ENCODE measurements at regions not wholly inside any gene's neighbourhood (a gene's known extent, or its start where the extent isn't known, plus 50 kb on each side); places are given as distances from the start of the nearest gene placed in this dataset.

DNA sequence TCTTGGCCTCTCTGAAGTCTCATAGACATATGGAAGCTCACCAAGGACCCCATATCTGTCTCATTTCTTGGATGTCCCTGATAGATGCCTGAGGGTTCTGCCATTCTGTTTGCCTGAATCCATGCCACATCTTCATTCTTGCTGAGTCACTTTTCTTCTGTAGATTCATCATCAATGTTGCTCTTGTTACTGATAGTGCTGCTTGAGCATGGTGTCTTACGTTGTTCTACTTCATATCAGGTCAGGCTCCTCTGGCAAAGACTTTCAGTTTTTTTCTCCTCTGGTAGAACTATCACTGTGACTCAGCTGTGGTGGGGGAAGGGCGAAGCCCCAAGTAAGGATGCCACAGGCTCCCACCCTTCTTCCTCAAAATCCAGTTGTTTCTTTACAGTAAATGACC is 885.2 kb downstream of the DCDC2C start:
- TF ChIP-seq, protein P1, sequence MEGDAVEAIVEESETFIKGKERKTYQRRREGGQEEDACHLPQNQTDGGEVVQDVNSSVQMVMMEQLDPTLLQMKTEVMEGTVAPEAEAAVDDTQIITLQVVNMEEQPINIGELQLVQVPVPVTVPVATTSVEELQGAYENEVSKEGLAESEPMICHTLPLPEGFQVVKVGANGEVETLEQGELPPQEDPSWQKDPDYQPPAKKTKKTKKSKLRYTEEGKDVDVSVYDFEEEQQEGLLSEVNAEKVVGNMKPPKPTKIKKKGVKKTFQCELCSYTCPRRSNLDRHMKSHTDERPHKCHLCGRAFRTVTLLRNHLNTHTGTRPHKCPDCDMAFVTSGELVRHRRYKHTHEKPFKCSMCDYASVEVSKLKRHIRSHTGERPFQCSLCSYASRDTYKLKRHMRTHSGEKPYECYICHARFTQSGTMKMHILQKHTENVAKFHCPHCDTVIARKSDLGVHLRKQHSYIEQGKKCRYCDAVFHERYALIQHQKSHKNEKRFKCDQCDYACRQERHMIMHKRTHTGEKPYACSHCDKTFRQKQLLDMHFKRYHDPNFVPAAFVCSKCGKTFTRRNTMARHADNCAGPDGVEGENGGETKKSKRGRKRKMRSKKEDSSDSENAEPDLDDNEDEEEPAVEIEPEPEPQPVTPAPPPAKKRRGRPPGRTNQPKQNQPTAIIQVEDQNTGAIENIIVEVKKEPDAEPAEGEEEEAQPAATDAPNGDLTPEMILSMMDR (IDR thresholded peaks at IDR 0.05), result no peak
- no peaks in the 10 kb centered on the region for H3K4me1 Mint-ChIP-seq

DNA sequence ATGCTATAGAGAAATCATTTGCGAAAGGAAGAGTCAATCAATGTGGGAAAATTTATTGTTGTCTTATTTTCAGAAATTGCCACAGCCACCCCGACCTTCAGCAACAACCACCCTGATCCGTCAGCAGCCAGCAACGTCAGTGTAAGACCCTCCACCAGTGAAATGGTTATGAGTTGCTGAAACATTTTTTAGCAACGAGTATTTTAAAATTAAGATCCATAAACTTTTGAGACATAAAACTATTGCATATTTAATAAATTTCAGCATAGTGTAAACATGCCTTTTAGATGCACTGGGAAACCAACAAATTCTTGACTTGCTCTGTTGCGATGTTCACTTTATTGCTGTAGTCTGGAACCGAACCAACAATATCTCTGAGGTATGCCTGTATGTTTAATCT is 887.9 kb downstream of the DCDC2C start:
- TF ChIP-seq, protein P1 (IDR thresholded peaks at IDR 0.05), result no peak
- DNase-seq (no peak), ATAC-seq (ENCODE audit: low read depth) (no peak)
- H3K4me1 Mint-ChIP-seq, result no peaks in the 10 kb centered on the region
- intact Hi-C loops (cut with micrococcal nuclease), result no loop called here
- H3K36me3 Mint-ChIP-seq (ENCODE audit: low read depth), result no peaks in the 10 kb centered on the region
- H3K27ac Mint-ChIP-seq, result no peak overlapping the region
- no peaks in the 10 kb centered on the region for H3K27me3 Mint-ChIP-seq
- ChIA-PET CTCF (no interaction called here), POLR2A (no interaction called here)
- H3K9me3 Mint-ChIP-seq, result peaks cover 4% of the 10 kb centered on the region
- no peak overlapping the region for H3K4me3 Mint-ChIP-seq

More for the DNA sequence above, 885.2 kb downstream of the DCDC2C start:
- Mint-ChIP-seq H3K36me3 (ENCODE audit: low read depth) (no peaks in the 10 kb centered on the region), H3K27me3 (no peaks in the 10 kb centered on the region), H3K9me3 (peaks cover 8% of the 10 kb centered on the region), H3K27ac (no peak overlapping the region), H3K4me3 (no peak overlapping the region)
- ATAC-seq (ENCODE audit: low read depth), result no peak
- no peak for DNase-seq
- CTCF ChIA-PET, result no interaction called here
- POLR2A ChIA-PET, result no interaction called here
- intact Hi-C loops (cut with micrococcal nuclease), result no loop called here

DNA sequence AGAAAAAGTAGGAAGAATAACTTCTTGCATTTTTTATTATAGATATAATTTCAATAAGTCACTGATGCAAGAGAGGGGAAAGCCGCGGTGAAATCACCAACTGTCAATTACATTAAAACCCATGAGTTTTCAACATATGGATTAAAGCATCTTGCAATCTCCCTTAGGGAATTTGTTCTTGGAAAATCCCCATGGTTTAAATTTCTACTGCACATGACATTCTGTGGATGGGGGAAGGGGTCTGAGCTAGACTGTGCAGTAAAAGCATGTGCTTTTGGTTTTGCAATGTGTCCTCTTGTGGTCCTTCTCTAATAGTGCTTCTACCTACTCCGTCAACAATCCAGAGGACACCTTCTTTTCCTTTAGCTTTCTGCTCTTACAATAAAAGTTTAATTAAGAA is 894.0 kb downstream of the DCDC2C start:
- no peak for DNase-seq
- CTCF ChIA-PET, result no interaction called here
- no peaks in the 10 kb centered on the region for H3K27me3 Mint-ChIP-seq
- no peaks in the 10 kb centered on the region for H3K36me3 Mint-ChIP-seq (ENCODE audit: low read depth)
- TF ChIP-seq, protein P1 (IDR thresholded peaks at IDR 0.05), result no peak
- H3K4me1 Mint-ChIP-seq, result no peaks in the 10 kb centered on the region
- no peak overlapping the region for H3K4me3 Mint-ChIP-seq
- ATAC-seq (ENCODE audit: low read depth), result no peak
- peaks cover 4% of the 10 kb centered on the region for H3K9me3 Mint-ChIP-seq
- POLR2A ChIA-PET, result no interaction called here
- intact Hi-C loops (cut with micrococcal nuclease), result no loop called here
- no peak overlapping the region for H3K27ac Mint-ChIP-seq

- ChIA-PET CTCF (no interaction called here), POLR2A (no interaction called here)
- Mint-ChIP-seq H3K27ac (no peak overlapping the region), H3K4me3 (no peak overlapping the region), H3K27me3 (no peaks in the 10 kb centered on the region), H3K36me3 (ENCODE audit: low read depth) (no peaks in the 10 kb centered on the region), H3K4me1 (no peaks in the 10 kb centered on the region), H3K9me3 (no peaks in the 10 kb centered on the region)
- intact Hi-C loops (cut with micrococcal nuclease), result no loop called here
- TF ChIP-seq, protein P1 (IDR thresholded peaks at IDR 0.05), result no peak
- DNase-seq, result no peak
- ATAC-seq (ENCODE audit: low read depth), result no peak
These were observed 901.4 kb downstream of the DCDC2C start for GRCh38 chr2:4604767-4605166.

DNA sequence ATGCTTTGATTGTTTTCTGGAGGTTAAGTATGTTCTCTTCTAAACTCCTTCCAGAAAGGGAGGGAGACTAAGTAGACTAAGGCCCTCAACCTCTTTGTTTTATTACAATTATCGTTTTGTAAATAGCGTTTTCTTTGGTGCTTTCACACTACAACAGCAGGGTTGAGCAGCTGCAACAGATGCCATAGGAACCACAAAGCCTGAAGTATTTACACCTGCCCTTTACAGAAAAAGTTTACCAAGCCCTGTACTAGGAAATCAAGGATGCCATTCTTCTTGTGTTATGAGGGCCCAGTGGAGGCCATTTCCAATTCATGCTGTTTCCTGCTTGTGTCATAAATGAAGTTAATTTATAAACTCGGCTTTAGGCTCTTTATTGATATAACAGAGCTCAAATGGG is 914.8 kb downstream of the DCDC2C start:
- no peaks in the 10 kb centered on the region for H3K27me3 Mint-ChIP-seq
- DNase-seq (no peak), ATAC-seq (ENCODE audit: low read depth) (no peak)
- CTCF ChIA-PET, result no interaction called here
- POLR2A ChIA-PET, result no interaction called here
- H3K4me1 Mint-ChIP-seq, result no peaks in the 10 kb centered on the region
- H3K9me3 Mint-ChIP-seq, result peaks cover 2% of the 10 kb centered on the region
- intact Hi-C loops (cut with micrococcal nuclease), result no loop called here
- no peaks in the 10 kb centered on the region for H3K36me3 Mint-ChIP-seq (ENCODE audit: low read depth)
- TF ChIP-seq, protein P1 (IDR thresholded peaks at IDR 0.05), result no peak
- no peak overlapping the region for H3K27ac Mint-ChIP-seq
- H3K4me3 Mint-ChIP-seq, result no peak overlapping the region

Measured in activated B cell treated with CpG ODN at 0.5 μM for 24 hours (primary cell).